ENCODE measurements at regions not wholly inside any gene's neighbourhood (a gene's known extent, or its start where the extent isn't known, plus 50 kb on each side); places are given as distances from the start of the nearest gene placed in this dataset.
A peak's percentile ranks its signal among the peaks of the same experiment; 100 is the strongest.
"Not testable (repeated sequence)": the region's sequence is repeated elsewhere in the genome, so short reads cannot be mapped to it uniquely, and the experiment has no call there.

- peak overlapping the region; percentile 79 for H2AFZ ChIP-seq
- no peak overlapping the region for H3K9ac ChIP-seq
- peak overlapping the region; percentile 76 for H3K4me2 ChIP-seq (ENCODE audit: low read length)
- H3K27me3 ChIP-seq (ENCODE audit: control insufficient read depth, insufficient read depth, low read length): no peaks in the 10 kb centered on the region
- no peaks in the 10 kb centered on the region for H3K36me3 ChIP-seq (ENCODE audit: control insufficient read depth, insufficient read depth, low read length)
- no peak for TF ChIP-seq CTCF (IDR thresholded peaks at IDR 0.05)
- no peaks in the 10 kb centered on the region for H3K79me2 ChIP-seq
- no peaks in the 10 kb centered on the region for H3K9me3 ChIP-seq (ENCODE audit: control insufficient read depth, low read length)
- H3K27ac ChIP-seq: no peak overlapping the region
- no peak overlapping the region for H3K4me3 ChIP-seq (ENCODE audit: low read depth, low read length)
- H3K4me1 ChIP-seq: no peaks in the 10 kb centered on the region
These were observed 56.7 kb upstream of the RAB6C start for GRCh38 chr2:129922571-129923264.

GRCh38 chr2:129923265-129924091 lies 56.0 kb upstream of the RAB6C start:
- H3K4me1 ChIP-seq: no peaks in the 10 kb centered on the region
- no peak overlapping the region for H3K27ac ChIP-seq
- H3K36me3 ChIP-seq (ENCODE audit: control insufficient read depth, insufficient read depth, low read length): no peaks in the 10 kb centered on the region
- H2AFZ ChIP-seq: peak overlapping the region; percentile 79
- H3K9me3 ChIP-seq (ENCODE audit: control insufficient read depth, low read length): no peaks in the 10 kb centered on the region
- peak; percentile 60 for TF ChIP-seq CTCF (IDR thresholded peaks at IDR 0.05)
- H3K27me3 ChIP-seq (ENCODE audit: control insufficient read depth, insufficient read depth, low read length): no peaks in the 10 kb centered on the region
- no peak overlapping the region for H3K9ac ChIP-seq
- H3K4me3 ChIP-seq (ENCODE audit: low read depth, low read length): peak overlapping the region; percentile 29
- peak overlapping the region; percentile 76 for H3K4me2 ChIP-seq (ENCODE audit: low read length)
- no peaks in the 10 kb centered on the region for H3K79me2 ChIP-seq

- H3K4me2 ChIP-seq (ENCODE audit: low read length); H3K9ac ChIP-seq; H3K4me3 ChIP-seq (ENCODE audit: low read depth, low read length); H2AFZ ChIP-seq; H3K4me1 ChIP-seq; H3K27me3 ChIP-seq (ENCODE audit: control insufficient read depth, insufficient read depth, low read length); H3K9me3 ChIP-seq (ENCODE audit: control insufficient read depth, low read length); H3K79me2 ChIP-seq; H3K27ac ChIP-seq; H3K36me3 ChIP-seq (ENCODE audit: control insufficient read depth, insufficient read depth, low read length): not testable (repeated sequence)
These were observed 55.4 kb upstream of the RAB6C start for GRCh38 chr2:129924115-129924514.

GRCh38 chr2:129925381-129925780 lies 54.1 kb upstream of the RAB6C start:
- Histone ChIP-seq H3K27ac (no peak overlapping the region), H2AFZ (no peak overlapping the region), H3K4me2 (ENCODE audit: low read length) (no peak overlapping the region), H3K36me3 (ENCODE audit: control insufficient read depth, insufficient read depth, low read length) (no peaks in the 10 kb centered on the region), H3K4me3 (ENCODE audit: low read depth, low read length) (no peak overlapping the region), H3K9ac (no peak overlapping the region), H3K27me3 (ENCODE audit: control insufficient read depth, insufficient read depth, low read length) (no peaks in the 10 kb centered on the region), H3K4me1 (no peaks in the 10 kb centered on the region), H3K9me3 (ENCODE audit: control insufficient read depth, low read length) (no peaks in the 10 kb centered on the region), H3K79me2 (no peaks in the 10 kb centered on the region)
- TF ChIP-seq CTCF (IDR thresholded peaks at IDR 0.05): no peak

- Histone ChIP-seq H3K9me3 (ENCODE audit: control insufficient read depth, low read length) (no peaks in the 10 kb centered on the region), H2AFZ (no peak overlapping the region), H3K27me3 (ENCODE audit: control insufficient read depth, insufficient read depth, low read length) (no peaks in the 10 kb centered on the region), H3K4me2 (ENCODE audit: low read length) (no peak overlapping the region), H3K27ac (no peak overlapping the region), H3K36me3 (ENCODE audit: control insufficient read depth, insufficient read depth, low read length) (no peaks in the 10 kb centered on the region), H3K79me2 (no peaks in the 10 kb centered on the region), H3K4me1 (no peaks in the 10 kb centered on the region), H3K9ac (no peak overlapping the region), H3K4me3 (ENCODE audit: low read depth, low read length) (no peak overlapping the region)
- no peak for TF ChIP-seq CTCF (IDR thresholded peaks at IDR 0.05)
These were observed 51.8 kb upstream of the RAB6C start for GRCh38 chr2:129927696-129928095.

Measured in parathyroid adenoma (tissue), 2 donors.